HG03378 (cell line): ENCODE measurements at regions not wholly inside any gene's neighbourhood (a gene's known extent, or its start where the extent isn't known, plus 50 kb on each side); places are given as distances from the start of the nearest gene placed in this dataset.
"Not testable (repeated sequence)": the region's sequence is repeated elsewhere in the genome, so short reads cannot be mapped to it uniquely, and the experiment has no call there.

Source experiments
- ATAC-seq: cut with Tn5 transposase; IDR thresholded peaks from one replicate; pipeline ENCODE4 v1.9.1; 2021; ENCODE audit warnings: mild to moderate bottlenecking, moderate library complexity; ENCODE audit not compliant: unreplicated experiment

DNA sequence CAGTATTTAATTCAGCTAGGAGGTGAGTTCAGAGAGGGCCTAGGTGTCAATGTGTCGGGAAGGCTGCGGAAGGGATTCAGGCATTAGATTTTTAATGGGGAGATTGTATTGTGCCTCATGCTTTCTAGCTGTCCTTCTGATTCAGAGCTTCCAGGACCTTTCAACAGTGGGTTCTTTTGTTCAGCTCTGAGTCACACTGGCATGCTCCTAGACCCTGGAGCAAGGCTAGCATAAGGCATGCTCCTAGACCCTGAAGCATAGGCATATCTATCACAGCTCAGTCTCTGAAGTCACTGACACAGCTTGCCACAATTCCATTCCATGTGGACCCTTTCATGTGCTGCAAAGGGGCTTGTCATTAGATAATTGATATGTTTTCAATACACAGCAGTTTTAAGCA is 396.9 kb downstream of the RAB38 start:
- ATAC-seq: no peak

DNA sequence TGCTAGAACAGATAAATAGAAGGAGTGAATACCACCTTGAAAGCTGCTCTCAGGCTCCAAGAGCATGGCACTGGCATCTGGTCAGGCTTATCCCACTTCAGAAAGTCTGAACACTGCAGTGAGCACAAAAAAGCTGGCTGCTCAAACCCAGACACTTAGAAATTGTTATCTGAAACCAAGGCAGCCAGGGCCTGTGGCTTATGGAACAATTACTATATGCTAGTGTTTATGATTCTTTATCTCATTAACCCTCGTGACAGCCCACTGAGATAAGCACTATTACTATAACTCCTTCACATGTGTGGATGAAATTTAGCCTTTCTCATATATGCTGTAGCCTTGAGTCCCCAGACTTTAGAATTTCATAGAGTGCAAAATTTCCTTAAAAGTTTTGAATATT is 400.2 kb downstream of the RAB38 start:
- ATAC-seq: no peak

DNA sequence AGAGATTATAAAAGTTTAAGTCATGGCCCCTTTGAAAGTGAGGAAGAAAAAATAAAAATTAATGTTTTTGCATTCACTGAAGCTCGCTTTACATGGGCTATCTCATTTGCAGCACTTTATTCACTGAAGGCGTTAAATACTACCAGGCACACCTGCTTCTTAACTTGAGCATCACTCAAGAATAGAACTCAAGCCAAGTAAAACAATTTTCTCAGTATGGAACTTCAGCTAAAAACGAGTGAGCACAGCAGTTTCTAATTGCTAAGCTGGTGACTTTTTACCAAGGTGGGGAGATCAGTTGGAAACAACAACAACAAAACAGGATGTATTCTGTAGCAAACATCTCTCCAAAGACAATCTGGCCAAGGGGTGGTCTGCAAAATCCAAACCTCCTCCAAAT is 405.6 kb downstream of the RAB38 start:
- ATAC-seq: no peak

DNA sequence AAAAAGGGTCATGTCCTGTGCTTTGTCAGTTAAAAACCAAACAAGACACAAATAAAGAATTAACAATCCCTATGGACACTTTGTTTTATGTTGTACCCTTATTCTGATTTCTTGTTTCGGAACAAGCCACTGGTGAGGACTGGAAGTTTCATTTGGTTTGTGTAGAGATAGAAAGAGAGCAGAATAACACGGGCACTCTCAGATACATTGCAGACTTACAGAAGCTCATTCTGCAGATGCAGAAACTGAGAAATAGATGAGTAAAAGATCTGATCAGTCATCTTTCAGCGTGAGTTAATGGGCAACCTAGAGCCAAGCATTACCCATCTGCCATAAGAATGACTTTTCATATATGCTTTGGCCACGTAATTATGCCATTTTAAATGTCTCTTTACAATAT is 407.6 kb downstream of the RAB38 start:
- ATAC-seq: no peak

DNA sequence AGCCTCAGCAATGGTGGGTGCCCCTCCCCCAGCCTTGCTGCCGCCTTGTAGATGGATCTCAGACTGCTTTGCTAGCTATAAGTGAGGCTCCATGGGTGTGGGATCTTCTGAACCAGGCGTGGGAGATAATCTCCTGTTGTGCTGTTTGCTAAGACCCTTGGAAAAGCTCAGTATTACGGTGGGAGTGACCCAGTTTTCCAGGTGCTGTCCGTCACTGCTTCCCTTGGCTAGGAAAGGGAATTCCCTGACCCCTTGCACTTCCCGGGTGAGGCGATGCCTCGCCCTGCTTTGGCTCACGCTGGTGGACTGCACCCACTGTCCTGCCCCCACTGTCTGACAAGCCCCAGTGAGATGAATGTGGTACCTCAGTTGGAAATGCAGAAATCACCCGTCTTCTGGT is 411.2 kb downstream of the RAB38 start:
- not testable (repeated sequence) for ATAC-seq

DNA sequence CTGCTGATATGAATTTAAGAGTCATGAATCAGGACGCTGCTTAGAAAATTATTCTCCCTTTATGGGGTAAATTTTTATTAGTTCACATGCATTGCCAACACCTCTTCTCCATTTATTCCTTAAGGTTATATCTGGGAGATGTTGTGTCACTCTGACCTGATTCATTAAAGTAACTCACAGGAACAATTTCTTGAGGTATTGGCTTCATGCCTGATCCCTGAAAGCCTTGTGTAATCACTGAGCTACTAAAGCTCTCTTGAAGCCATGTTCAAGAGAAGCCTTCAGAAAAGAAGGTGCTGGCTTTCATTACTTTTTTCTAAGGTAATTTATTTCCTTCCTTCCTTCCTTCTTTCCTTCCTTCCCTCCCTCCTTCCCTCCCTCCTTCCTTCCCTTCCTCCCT is 420.6 kb downstream of the RAB38 start:
- ATAC-seq: no peak

DNA sequence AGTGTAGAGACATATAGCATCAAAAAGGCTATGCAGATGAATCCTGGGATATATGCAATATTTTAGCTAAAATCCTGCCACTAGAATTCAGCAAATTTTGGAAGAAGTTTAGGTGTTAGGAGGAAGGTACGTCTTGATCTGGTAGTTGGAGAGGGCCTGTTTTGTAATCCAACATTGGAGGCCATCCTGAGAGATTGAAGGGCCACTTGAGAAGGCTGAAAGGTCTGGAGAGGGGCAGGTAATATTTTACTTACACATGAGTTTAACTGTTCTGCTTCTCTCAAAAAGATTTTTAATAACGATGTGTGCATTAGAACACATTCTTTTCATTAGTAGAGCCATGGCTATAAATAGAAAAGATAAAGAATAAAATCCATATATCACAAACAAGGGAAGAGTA is 422.1 kb downstream of the RAB38 start:
- ATAC-seq: no peak

DNA sequence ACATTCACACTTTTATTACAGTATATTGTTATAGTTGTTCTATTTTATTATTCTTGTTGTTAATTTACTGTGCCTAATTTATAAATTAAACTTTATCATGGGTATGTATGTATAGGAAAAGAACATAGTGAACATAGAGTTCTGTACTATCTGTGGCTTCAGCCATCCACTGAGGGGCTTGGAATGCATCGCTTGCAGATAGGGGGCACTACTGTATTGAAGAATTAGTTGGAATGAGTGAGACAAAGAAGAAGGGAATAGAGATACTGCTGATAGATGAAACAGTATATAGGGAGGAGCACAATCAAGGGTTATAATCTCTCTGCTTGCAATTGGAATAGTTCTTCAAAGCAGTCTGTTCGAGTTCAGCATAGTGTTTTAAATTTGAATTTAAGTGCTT is 432.2 kb downstream of the RAB38 start:
- no peak for ATAC-seq

DNA sequence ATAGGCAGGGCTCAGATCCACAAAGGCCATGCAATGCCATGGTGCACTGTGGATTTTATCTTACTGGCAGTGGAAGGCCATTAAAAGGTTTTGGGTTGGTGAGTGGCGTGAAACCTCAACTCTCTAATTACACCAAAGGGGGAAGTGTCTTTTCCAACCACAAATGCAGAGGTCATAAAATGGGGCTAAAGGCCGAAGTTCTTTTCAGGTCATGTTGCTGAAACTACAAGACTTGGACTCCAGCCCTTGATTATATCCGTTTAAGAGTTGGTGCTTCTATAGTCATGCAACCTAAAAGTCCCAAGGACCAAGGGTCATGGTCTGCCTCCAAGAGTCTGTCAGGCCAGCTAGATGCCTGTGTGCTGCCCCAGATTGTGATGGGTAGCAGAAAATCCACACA is 434.3 kb downstream of the RAB38 start:
- no peak for ATAC-seq

DNA sequence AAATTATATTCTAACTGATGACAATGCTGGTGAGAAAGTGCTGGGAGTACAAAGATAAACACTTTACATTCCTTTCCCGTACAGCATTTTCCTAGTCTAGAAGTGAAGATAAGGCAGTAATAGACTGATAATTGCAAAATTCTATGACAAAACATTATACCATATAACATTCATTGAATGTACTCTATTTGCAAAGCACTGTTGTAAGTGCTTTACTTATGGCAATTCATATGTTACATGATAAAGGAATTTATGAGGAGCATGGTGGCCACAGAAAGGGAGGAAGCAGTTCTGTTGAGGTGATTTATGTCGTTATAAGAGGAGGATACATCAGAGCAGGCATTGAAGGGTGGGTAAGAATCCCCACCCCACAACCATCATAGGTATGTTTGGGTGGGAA is 434.8 kb downstream of the RAB38 start:
- ATAC-seq: no peak

DNA sequence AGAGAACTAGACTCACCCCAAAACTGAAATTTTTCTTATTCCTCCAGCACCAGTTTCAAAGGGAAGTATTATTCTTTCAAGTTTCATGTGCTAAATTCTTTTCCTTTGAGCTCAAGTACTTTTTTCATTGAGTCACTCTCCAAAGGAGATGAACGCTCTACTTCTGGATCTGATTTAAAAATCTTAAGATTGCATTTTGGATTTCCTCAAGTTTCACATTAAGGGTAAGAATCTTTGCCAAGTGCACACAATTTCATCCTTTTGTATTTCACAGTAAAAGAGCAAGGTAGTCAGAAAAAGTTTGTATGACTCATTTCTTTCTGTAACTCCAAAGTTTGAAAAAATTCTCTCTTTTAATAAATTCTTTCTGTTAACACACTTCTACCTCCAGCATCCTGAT is 435.5 kb downstream of the RAB38 start:
- ATAC-seq: no peak

DNA sequence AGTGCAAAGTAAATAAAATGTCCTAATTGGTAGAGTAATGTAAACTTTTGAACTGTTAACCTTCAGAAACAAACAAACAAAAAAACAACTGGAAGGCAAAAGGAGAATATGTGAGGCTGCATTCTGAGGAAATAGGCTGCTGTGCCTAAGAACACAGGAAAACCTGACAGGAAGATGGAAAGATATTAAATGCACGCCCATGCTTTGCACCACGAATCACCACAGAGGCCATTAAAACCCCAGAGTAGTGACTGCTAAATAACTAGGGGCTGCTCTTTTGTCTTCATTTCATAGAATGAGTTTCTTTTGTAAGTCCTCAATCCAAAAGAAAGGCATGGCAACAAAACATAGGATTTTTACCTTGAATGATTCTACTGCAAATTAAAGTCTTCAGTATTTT is 436.0 kb downstream of the RAB38 start:
- no peak for ATAC-seq

DNA sequence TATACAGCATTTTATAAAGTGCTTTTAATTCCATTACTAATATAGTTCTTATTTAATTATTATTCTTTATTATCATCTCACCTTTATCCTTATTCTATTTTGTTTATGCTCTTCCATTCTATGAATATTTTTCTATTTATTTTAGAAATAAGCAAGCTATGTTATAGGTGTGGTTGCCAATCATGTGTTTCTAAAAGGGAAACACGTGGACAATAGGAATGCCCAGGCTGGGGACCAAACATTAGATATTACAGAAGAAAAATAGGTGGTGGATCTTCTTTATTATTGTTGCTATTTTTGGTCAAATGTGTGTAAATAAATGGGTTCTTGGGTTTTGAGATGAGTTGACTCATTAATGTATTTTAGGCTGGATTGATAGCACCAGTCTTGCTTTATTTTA is 438.3 kb downstream of the RAB38 start:
- no peak for ATAC-seq

DNA sequence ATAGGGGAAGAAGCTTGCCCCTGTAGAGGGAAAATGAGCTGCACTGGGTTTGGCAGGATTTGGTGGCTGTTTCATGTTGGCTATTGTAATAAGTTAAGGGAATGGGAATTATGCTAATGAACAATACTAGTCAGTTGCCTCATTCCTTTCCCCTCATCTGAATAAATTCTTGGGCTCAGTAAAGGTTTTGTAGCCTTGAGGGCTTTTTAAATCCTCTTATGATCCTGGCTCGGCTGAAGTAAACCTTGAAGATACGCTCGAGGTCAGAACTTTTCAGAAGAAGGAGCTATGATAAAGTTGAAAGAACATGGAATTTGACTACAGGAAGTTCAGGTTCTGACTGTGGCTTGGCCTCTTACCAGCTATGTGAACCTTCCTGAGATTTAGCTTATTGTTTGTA is 448.7 kb downstream of the RAB38 start:
- ATAC-seq: no peak

DNA sequence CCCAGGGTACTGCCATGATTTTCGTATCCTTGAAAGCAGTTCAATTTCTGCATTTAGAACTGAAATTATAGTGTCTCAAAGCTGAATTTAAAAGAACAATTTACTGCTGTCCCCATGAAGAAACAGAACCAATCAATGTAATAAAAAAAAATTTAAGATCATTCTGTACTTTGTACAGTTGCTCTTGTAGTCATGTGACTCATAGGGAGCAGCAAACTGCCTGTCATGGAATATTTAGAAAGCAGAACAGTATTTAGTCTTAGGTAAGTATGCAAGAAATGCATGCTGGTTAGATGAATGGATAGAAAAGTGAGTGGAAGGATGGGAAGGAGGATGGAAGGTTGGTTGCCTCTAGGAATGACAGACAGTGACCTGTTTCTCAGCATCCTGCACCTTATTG is 450.9 kb downstream of the RAB38 start:
- ATAC-seq: no peak

DNA sequence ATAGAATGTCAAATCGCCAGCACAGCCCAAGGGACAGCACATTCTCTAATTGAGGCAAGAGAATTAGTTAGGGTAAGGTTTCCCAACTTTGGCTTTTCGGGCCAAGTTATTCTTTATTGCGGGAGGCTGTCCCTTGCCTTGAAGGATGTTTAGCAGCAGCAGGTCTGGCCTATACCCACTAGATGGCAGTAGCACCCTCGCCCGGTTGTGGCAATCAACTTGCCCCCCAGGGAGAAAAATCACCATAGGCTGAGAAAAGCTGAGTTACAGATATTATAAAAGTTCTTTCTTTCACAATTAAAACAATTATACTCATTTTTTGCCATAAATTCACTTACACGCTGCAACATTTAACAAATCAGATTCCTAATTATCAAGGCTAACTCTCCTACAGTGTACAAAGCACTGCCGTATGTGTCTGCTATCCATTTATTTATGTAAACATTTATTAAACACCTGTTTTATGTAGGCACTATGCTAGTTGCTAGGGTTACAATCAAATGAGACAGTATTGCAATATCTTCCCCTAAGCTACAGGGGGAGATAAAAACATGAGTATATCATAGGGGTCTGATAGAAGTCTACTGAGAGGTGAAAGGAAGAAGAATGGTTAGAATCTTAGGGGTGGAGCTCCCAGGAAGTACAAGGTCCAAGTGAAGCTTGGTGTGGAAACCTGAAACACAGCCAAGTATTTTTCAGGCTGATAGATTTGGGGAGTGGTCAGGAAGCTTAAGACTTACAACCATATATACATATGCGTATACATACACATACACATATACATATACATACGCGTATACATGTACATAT is 452.3 kb downstream of the RAB38 start:
- ATAC-seq: peak; percentile 60

DNA sequence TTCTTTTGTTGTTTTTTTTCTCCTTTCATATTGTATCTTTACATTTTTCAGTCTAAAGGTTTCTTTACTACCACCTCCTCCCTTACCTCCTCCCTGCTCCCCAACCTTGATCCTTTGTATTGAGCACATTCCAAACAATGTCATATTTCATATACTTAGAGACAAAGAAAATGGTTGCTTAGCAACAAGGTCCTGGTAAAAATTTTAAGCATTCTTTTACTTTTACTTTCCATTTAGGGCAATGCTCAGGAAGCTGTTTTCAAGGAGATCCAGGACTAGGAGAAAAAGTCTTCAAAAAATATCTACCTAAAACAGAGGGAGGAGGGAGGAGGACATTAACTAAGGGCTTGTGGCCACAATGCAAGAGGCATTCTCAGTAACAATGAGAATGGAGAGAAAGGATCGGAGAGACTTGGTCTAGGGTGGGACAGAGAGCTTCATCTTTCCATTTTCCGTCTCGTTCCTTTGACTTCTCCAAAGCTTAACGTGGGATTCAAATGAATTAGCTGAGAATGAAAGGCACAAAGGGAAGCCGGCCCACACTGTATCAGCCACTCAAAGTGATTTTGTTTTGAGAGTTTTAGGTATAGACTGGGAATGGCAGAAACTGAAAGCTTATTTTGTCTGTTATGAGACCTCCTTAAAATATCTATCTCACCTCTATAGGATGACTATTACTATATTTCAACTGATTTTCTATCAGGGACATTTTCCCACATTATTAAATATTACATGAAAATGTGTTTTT is 455.7 kb downstream of the RAB38 start:
- ATAC-seq: no peak

DNA sequence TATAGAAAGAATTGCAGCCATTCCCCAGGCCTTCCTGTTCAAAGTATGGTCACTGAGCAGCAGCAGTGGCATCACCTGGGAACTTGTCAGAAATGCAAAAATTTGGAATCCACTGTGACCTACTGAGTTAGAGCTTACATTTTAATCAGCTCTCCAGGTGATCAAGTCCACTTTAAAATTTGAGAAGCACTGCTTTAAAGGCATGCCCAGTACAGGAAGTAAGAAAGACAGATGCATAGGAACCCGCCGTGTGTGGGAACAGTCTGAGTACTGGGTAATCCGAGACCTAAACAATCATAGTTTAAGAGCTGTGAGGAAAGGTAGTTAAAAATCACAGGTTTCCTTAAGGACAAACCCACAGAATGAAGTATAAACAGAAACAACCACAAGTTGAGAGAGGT is 462.4 kb downstream of the RAB38 start:
- ATAC-seq: no peak

DNA sequence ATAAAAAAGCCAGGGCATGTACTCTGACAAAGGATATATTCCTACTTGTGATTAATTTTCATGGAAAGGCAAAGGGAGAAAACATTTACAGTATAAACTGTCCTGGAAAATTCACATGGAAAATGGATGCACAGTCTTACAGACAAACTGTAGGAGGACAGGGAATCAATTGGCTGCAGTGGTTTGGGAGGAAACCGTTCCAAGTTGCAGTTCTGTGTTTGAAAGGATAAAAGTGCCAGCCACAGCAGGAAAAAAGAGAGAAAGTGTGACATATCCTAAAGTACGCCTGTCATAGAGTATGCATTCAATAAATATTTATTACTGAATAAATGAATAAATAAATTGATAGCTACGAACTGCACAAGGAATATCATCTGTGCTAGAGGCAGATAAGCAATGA is 462.9 kb downstream of the RAB38 start:
- no peak for ATAC-seq

DNA sequence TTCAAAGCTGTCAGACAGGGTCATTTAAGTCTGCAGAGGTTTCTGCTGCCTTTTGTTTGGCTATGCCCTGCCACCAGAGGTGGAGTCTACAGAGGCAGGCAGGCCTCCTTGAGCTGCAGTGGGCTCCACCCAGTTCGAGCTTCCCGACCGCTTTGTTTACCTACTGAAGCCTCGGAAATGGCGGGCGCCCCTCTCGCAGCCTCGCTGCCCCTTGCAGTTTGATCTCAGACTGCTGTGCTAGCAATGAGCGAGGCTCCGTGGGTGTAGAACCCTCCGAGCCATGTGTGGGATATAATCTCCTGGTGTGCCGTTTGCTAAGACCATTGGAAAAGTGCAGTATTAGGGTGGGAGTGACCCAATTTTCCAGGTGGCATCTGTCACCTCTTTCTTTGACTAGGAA is 471.7 kb downstream of the RAB38 start:
- ATAC-seq: not testable (repeated sequence)

DNA sequence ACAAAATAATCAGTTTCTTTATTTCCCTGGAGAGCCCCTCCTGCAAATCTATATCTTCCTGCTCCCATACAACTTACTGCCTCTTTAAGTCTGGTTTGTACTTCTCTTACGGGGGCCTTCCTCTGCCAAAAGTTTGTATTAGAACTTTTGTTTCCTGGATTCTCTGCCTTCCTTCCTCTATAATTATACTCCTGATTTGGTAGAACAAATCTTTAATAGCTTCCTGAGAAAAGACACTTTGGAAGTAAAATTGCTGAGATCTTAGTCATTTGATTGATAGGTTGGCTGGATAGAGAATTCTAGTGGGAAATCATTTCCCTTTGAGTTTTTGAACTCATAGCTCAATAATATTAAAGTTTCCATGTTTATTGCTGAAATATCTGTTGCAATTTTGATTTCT is 499.2 kb downstream of the RAB38 start:
- ATAC-seq: no peak

DNA sequence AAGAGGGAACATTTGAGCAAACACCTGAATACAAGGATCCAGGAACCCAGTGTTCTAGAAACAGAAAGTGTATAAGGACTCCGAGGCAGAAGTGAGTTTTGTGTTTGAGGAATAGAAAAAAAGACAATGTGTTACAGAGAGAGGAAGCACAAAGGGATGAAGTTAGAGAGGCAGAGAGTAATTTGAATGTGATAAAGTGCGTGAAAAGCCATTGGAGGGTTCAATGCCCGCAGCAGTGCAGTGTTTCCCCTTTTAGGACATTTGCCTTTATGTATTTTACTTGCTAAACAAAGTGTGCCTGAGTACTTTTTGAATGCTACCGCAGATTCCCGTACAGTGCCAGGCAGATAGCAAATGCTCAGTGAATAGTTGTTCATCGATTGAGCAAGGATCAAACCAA is 508.5 kb downstream of the RAB38 start:
- ATAC-seq: no peak

DNA sequence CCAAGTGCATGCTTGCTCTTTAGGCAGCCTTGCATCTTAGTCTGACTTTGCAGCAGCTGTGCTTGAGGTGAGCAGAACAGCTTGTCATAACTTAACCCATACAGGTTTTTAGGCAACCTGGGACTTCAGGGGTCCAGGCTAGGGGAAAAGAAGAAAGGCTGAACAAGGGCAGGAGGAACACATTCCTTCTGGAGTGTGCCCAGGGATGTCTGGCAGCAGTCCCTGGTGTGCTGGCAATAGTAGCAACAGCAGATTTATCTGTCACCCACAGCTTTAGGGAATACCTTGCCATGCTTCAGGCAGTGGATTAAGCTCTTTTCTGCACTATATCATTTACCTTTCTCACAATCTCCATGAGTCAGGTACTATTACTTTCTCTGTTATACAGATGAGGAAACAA is 513.0 kb downstream of the RAB38 start:
- no peak for ATAC-seq
